GM18907 (cell line): ENCODE measurements at regions not wholly inside any gene's neighbourhood (a gene's known extent, or its start where the extent isn't known, plus 50 kb on each side); places are given as distances from the start of the nearest gene placed in this dataset.

Experiments used
- ATAC-seq: cut with Tn5 transposase; IDR thresholded peaks from one replicate; pipeline ENCODE4 v1.9.1; 2021; ENCODE audit warnings: mild to moderate bottlenecking, moderate library complexity; ENCODE audit not compliant: unreplicated experiment

- ATAC-seq = no peak
Measured at GRCh38 chr12:13597837-13598236, 383.6 kb downstream of the GRIN2B start.

GRCh38 chr12:13597166-13597565, 384.2 kb downstream of the GRIN2B start:
- ATAC-seq = no peak

- ATAC-seq = no peak
Measured at GRCh38 chr12:13596714-13597113, 384.7 kb downstream of the GRIN2B start.

GRCh38 chr12:13595536-13596443, 385.6 kb downstream of the GRIN2B start:
- ATAC-seq = no peak

GRCh38 chr12:13594731-13595514, 386.5 kb downstream of the GRIN2B start:
- no peak for ATAC-seq

GRCh38 chr12:13592063-13592942, 389.1 kb downstream of the GRIN2B start:
- no peak for ATAC-seq

GRCh38 chr12:13591488-13591887, 389.9 kb downstream of the GRIN2B start:
- no peak for ATAC-seq

GRCh38 chr12:13591059-13591458, 390.3 kb downstream of the GRIN2B start:
- ATAC-seq = no peak

GRCh38 chr12:13588574-13588973, 392.0 kb downstream of the EMP1 start:
- no peak for ATAC-seq

- ATAC-seq = no peak
Measured at GRCh38 chr12:13587721-13588390, 391.3 kb downstream of the EMP1 start.

- ATAC-seq = no peak
Measured at GRCh38 chr12:13586361-13586760, 389.8 kb downstream of the EMP1 start.

GRCh38 chr12:13584541-13584940, 388.0 kb downstream of the EMP1 start:
- ATAC-seq = no peak

- no peak for ATAC-seq
Measured at GRCh38 chr12:13583630-13584029, 387.1 kb downstream of the EMP1 start.

GRCh38 chr12:13582421-13582820, 385.9 kb downstream of the EMP1 start:
- no peak for ATAC-seq

GRCh38 chr12:13581031-13581430, 384.5 kb downstream of the EMP1 start:
- no peak for ATAC-seq

- ATAC-seq = no peak
Measured at GRCh38 chr12:13580206-13580605, 383.7 kb downstream of the EMP1 start.

GRCh38 chr12:13576935-13577500, 380.5 kb downstream of the EMP1 start:
- ATAC-seq = no peak

GRCh38 chr12:13573698-13574321, 377.3 kb downstream of the EMP1 start:
- ATAC-seq = no peak

- no peak for ATAC-seq
Measured at GRCh38 chr12:13571035-13571434, 374.5 kb downstream of the EMP1 start.
